Vagina (tissue), 2 donors: ENCODE measurements at regions not wholly inside any gene's neighbourhood (a gene's known extent, or its start where the extent isn't known, plus 50 kb on each side); places are given as distances from the start of the nearest gene placed in this dataset.

Experiments
- DNase-seq, 2 donors: peaks; one replicate each; pipeline ENCODE4 v3.0.0-alpha.2; 2017; ENCODE audit errors: extremely low spot score in 2 of 2
- H3K27ac ChIP-seq: fragments of 200-600 bp; sonication (generic); one replicate; pipeline ENCODE4 v1.5.1; 2019
- H3K27me3 ChIP-seq: fragments of 200-600 bp; sonication (generic); one replicate; pipeline ENCODE4 v1.5.1; 2019
- H3K36me3 ChIP-seq, 2 donors: fragments of 200-600 bp; sonication (generic); one replicate each; pipeline ENCODE4 v1.5.1; 2017 to 2019
- H3K4me1 ChIP-seq: fragments of 200-600 bp; sonication (generic); one replicate; pipeline ENCODE4 v1.5.1; 2019
- H3K4me3 ChIP-seq, 2 donors: fragments of 200-600 bp; sonication (generic); 1 replicate in 1 of 2; 2 replicates in 1 of 2; pipeline ENCODE4 v1.5.1; 2016 to 2019
- H3K9me3 ChIP-seq: fragments of 200-600 bp; sonication (generic); one replicate; pipeline ENCODE4 v1.5.1; 2019
- CTCF ChIP-seq, 3 experiments: fragments of 450-650 bp in 2 of 3; fragments of 200-600 bp in 1 of 3; sonication (generic) in 1 of 3; IDR thresholded peaks; one replicate each; pipeline ENCODE4 v1.5.1; 2017 to 2019; ENCODE audit warnings: antibody characterized with exemption in 3 of 3, mild to moderate bottlenecking in 2 of 3, moderate library complexity in 2 of 3
- POLR2A ChIP-seq, 2 donors: fragments of 450-650 bp; IDR thresholded peaks; one replicate each; pipeline ENCODE4 v1.6.1; 2017; ENCODE audit warnings: antibody characterized with exemption in 2 of 2, mild to moderate bottlenecking in 2 of 2, moderate library complexity in 2 of 2
- POLR2AphosphoS5 ChIP-seq, 2 donors: sonication (generic); formaldehyde crosslinking; IDR thresholded peaks; one replicate each; pipeline ENCODE4 v1.9.0; 2017; ENCODE audit warnings: antibody characterized with exemption in 2 of 2, mild to moderate bottlenecking in 2 of 2, low read depth in 1 of 2; ENCODE audit not compliant: insufficient read depth in 1 of 2
- intact Hi-C: fragments of 100-400 bp; cut with DNase I; formaldehyde crosslinking; loops from one replicate; pipeline ENCODE4 v1.15.1; 2023

DNA sequence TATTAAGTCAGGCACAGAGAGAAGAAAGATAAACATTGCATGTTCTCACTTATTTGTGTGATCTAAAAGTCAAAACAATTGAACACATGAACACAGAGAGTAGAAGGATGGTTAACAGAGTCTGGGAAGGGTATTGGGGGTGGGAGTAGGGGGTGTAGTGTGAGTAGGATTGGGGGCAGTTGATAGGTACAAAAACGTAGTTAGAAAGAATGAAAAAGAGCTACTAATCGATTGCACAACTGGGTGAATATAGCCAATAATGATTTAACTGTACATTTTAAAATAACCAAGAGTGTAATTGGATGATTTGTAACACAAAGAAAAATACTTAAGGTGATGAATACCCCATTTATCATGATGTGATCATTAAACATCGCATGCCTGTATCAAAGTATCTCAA lies 333.3 kb downstream of the HAO1 start:
- intact Hi-C loops: no loop called here
- Histone ChIP-seq H3K4me3 (no peak overlapping the region), H3K4me1 (no peaks in the 10 kb centered on the region), H3K36me3 (no peaks in the 10 kb centered on the region), H3K9me3 (no peaks in the 10 kb centered on the region), H3K27me3 (no peaks in the 10 kb centered on the region), H3K27ac (no peak overlapping the region)
- no peak for TF ChIP-seq CTCF (IDR thresholded peaks at IDR 0.05)
- TF ChIP-seq POLR2AphosphoS5 (IDR thresholded peaks at IDR 0.05; ENCODE audit: insufficient read depth in 1 of 2, low read depth in 1 of 2): no peak
- no peak for TF ChIP-seq POLR2A (IDR thresholded peaks at IDR 0.05)
- DNase-seq: no peak

DNA sequence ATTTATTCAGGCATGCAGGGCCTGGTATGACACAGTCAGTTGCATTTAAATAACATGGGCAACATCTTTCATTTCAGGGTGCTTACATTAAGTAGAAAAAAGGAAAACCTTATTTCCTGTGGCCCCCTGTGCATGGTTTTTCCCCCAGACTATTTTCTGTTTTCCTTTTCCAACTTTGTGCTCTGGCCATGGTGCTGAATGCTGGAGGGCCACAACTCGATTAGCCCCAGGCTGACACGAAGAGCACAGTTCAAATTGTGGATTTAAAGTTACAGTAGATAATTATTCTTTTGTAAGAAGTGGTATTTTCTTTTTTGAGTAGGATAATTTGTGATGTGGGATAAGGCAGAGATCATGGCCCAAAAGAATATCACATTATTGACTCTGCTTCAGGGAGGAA lies 332.0 kb downstream of the HAO1 start:
- DNase-seq: no peak
- no peak overlapping the region for H3K27ac ChIP-seq
- intact Hi-C loops: no loop called here
- TF ChIP-seq POLR2A (IDR thresholded peaks at IDR 0.05): no peak
- TF ChIP-seq CTCF (IDR thresholded peaks at IDR 0.05): no peak
- no peak for TF ChIP-seq POLR2AphosphoS5 (IDR thresholded peaks at IDR 0.05; ENCODE audit: insufficient read depth in 1 of 2, low read depth in 1 of 2)
- no peaks in the 10 kb centered on the region for H3K27me3 ChIP-seq
- H3K4me3 ChIP-seq: no peak overlapping the region
- no peaks in the 10 kb centered on the region for H3K36me3 ChIP-seq
- no peaks in the 10 kb centered on the region for H3K9me3 ChIP-seq
- no peaks in the 10 kb centered on the region for H3K4me1 ChIP-seq

GRCh38 chr20:7609251-7609650 lies 331.0 kb downstream of the HAO1 start:
- intact Hi-C loops: no loop called here

DNA sequence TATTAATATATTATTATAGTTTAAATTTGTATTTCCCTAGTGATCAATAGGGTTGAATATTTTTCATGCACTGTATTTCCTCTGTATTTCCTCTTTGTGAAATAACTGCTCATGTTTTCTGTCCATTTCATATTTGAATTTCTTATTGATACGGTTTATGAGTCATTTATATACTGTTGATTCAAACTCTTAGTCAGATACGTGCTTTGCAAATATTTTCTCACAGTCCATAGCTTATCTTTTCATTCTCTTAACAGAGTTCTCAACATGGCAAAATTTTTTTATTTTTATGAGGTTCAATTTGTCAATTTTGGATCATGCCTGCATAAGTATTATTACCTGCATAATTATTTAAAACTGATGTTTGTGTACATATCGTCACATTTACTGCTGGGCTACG lies 329.6 kb downstream of the HAO1 start:
- Histone ChIP-seq H3K9me3 (no peaks in the 10 kb centered on the region), H3K36me3 (no peaks in the 10 kb centered on the region), H3K4me3 (no peak overlapping the region), H3K27ac (no peak overlapping the region), H3K4me1 (no peaks in the 10 kb centered on the region), H3K27me3 (no peaks in the 10 kb centered on the region)
- intact Hi-C loops: no loop called here
- no peak for DNase-seq
- TF ChIP-seq POLR2AphosphoS5 (IDR thresholded peaks at IDR 0.05; ENCODE audit: insufficient read depth in 1 of 2, low read depth in 1 of 2) (no peak), CTCF (IDR thresholded peaks at IDR 0.05) (no peak), POLR2A (IDR thresholded peaks at IDR 0.05) (no peak)

More at GRCh38 chr20:7609251-7609650, 331.0 kb downstream of the HAO1 start:
- Histone ChIP-seq H3K27ac (no peak overlapping the region), H3K4me3 (no peak overlapping the region), H3K36me3 (no peaks in the 10 kb centered on the region), H3K4me1 (no peaks in the 10 kb centered on the region), H3K27me3 (no peaks in the 10 kb centered on the region), H3K9me3 (no peaks in the 10 kb centered on the region)
- DNase-seq: no peak
- TF ChIP-seq POLR2A (IDR thresholded peaks at IDR 0.05) (no peak), CTCF (IDR thresholded peaks at IDR 0.05) (no peak), POLR2AphosphoS5 (IDR thresholded peaks at IDR 0.05; ENCODE audit: insufficient read depth in 1 of 2, low read depth in 1 of 2) (no peak)

DNA sequence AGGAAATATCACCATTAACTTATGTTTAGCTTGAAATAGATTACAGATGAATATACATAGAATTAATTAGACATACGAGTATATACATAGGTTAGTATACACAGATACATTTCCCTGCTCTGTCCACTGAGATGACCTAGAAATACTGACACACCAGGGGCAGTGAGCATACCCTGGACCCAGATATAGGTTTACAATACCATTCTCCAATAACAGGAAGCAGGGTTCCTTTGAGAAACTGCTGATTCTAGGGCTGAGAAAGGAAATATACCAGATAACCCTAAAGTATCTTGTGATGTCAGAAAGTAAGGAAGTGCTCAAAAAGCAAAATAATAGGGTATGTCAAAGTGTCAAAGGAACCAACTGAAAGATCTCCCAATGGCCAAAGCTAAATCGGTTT lies 322.5 kb downstream of the HAO1 start:
- intact Hi-C loops: no loop called here
- no peak overlapping the region for H3K27ac ChIP-seq
- H3K4me3 ChIP-seq: no peak overlapping the region
- H3K27me3 ChIP-seq: no peaks in the 10 kb centered on the region
- no peak for TF ChIP-seq POLR2A (IDR thresholded peaks at IDR 0.05)
- TF ChIP-seq POLR2AphosphoS5 (IDR thresholded peaks at IDR 0.05; ENCODE audit: insufficient read depth in 1 of 2, low read depth in 1 of 2): no peak
- no peak for TF ChIP-seq CTCF (IDR thresholded peaks at IDR 0.05)
- H3K9me3 ChIP-seq: no peaks in the 10 kb centered on the region
- H3K36me3 ChIP-seq: no peaks in the 10 kb centered on the region
- no peak for DNase-seq
- H3K4me1 ChIP-seq: no peaks in the 10 kb centered on the region
